ENCODE measurements at regions not wholly inside any gene's neighbourhood (a gene's known extent, or its start where the extent isn't known, plus 50 kb on each side); places are given as distances from the start of the nearest gene placed in this dataset.

GRCh38 chr2:147441182-147441581, 403.6 kb upstream of the ACVR2A start:
- no peak for TF ChIP-seq CTCF (IDR thresholded peaks at IDR 0.05; ENCODE audit: low read depth, low read length, missing control alignments)
- DNase-seq (ENCODE audit: extremely low read depth, low read depth), result no peak
- no peak overlapping the region for H3K4me3 ChIP-seq (replicated peaks; ENCODE audit: low read depth, low read length)

GRCh38 chr2:147440734-147441133, 404.1 kb upstream of the ACVR2A start:
- no peak overlapping the region for H3K4me3 ChIP-seq (replicated peaks; ENCODE audit: low read depth, low read length)
- DNase-seq (ENCODE audit: extremely low read depth, low read depth), result no peak
- no peak for TF ChIP-seq CTCF (IDR thresholded peaks at IDR 0.05; ENCODE audit: low read depth, low read length, missing control alignments)

- no peak for DNase-seq (ENCODE audit: extremely low read depth, low read depth)
- TF ChIP-seq CTCF (IDR thresholded peaks at IDR 0.05; ENCODE audit: low read depth, low read length, missing control alignments), result no peak
- H3K4me3 ChIP-seq (replicated peaks; ENCODE audit: low read depth, low read length), result no peak overlapping the region
Observed at GRCh38 chr2:147439986-147440385, 404.8 kb upstream of the ACVR2A start.

- no peak overlapping the region for H3K4me3 ChIP-seq (replicated peaks; ENCODE audit: low read depth, low read length)
- TF ChIP-seq CTCF (IDR thresholded peaks at IDR 0.05; ENCODE audit: low read depth, low read length, missing control alignments), result no peak
- DNase-seq (ENCODE audit: extremely low read depth, low read depth), result no peak
Observed at GRCh38 chr2:147438882-147439281, 405.9 kb upstream of the ACVR2A start.

GRCh38 chr2:147433822-147434221, 411.0 kb upstream of the ACVR2A start:
- DNase-seq (ENCODE audit: extremely low read depth, low read depth), result no peak
- no peak overlapping the region for H3K4me3 ChIP-seq (replicated peaks; ENCODE audit: low read depth, low read length)
- TF ChIP-seq CTCF (IDR thresholded peaks at IDR 0.05; ENCODE audit: low read depth, low read length, missing control alignments), result no peak

- no peak for DNase-seq (ENCODE audit: extremely low read depth, low read depth)
- TF ChIP-seq CTCF (IDR thresholded peaks at IDR 0.05; ENCODE audit: low read depth, low read length, missing control alignments), result no peak
- no peak overlapping the region for H3K4me3 ChIP-seq (replicated peaks; ENCODE audit: low read depth, low read length)
Observed at GRCh38 chr2:147430408-147430807, 414.4 kb upstream of the ACVR2A start.

- DNase-seq (ENCODE audit: extremely low read depth, low read depth), result no peak
- no peak for TF ChIP-seq CTCF (IDR thresholded peaks at IDR 0.05; ENCODE audit: low read depth, low read length, missing control alignments)
- no peak overlapping the region for H3K4me3 ChIP-seq (replicated peaks; ENCODE audit: low read depth, low read length)
Observed at GRCh38 chr2:147428120-147428747, 416.6 kb upstream of the ACVR2A start.

All from HFF-Myc (cell line).